ENCODE measurements at regions not wholly inside any gene's neighbourhood (a gene's known extent, or its start where the extent isn't known, plus 50 kb on each side); places are given as distances from the start of the nearest gene placed in this dataset.

GRCh38 chr15:70447928-70448698 lies 315.2 kb downstream of the UACA start:
- peak in 1 of 3 experiments; percentile 38 for DNase-seq (ENCODE audit: low read depth in 3 of 3)

- no peak for DNase-seq (ENCODE audit: low read depth in 3 of 3)
These were observed 315.8 kb downstream of the UACA start for GRCh38 chr15:70447521-70447920.

- no peak for DNase-seq (ENCODE audit: low read depth in 3 of 3)
These were observed 316.3 kb downstream of the UACA start for GRCh38 chr15:70447081-70447480.

GRCh38 chr15:70443486-70444273 lies 319.7 kb downstream of the UACA start:
- DNase-seq (ENCODE audit: low read depth in 3 of 3): no peak

- DNase-seq (ENCODE audit: low read depth in 3 of 3): no peak
These were observed 320.6 kb downstream of the UACA start for GRCh38 chr15:70442616-70443321.

GRCh38 chr15:70442211-70442610 lies 321.1 kb downstream of the UACA start:
- no peak for DNase-seq (ENCODE audit: low read depth in 3 of 3)

GRCh38 chr15:70440416-70441138 lies 322.8 kb downstream of the UACA start:
- DNase-seq (ENCODE audit: low read depth in 3 of 3): no peak

- DNase-seq (ENCODE audit: low read depth in 3 of 3): no peak
These were observed 323.5 kb downstream of the UACA start for GRCh38 chr15:70439880-70440279.

- no peak for DNase-seq (ENCODE audit: low read depth in 3 of 3)
These were observed 324.0 kb downstream of the UACA start for GRCh38 chr15:70439304-70439877.

- no peak for DNase-seq (ENCODE audit: low read depth in 3 of 3)
These were observed 324.6 kb downstream of the UACA start for GRCh38 chr15:70438776-70439175.

GRCh38 chr15:70437882-70438451 lies 325.4 kb downstream of the UACA start:
- no peak for DNase-seq (ENCODE audit: low read depth in 3 of 3)

GRCh38 chr15:70437089-70437488 lies 326.3 kb downstream of the UACA start:
- no peak for DNase-seq (ENCODE audit: low read depth in 3 of 3)

- no peak for DNase-seq (ENCODE audit: low read depth in 3 of 3)
These were observed 326.9 kb downstream of the UACA start for GRCh38 chr15:70436428-70436827.

- DNase-seq (ENCODE audit: low read depth in 3 of 3): no peak
These were observed 327.5 kb downstream of the UACA start for GRCh38 chr15:70435872-70436271.

GRCh38 chr15:70435369-70435768 lies 328.0 kb downstream of the UACA start:
- no peak for DNase-seq (ENCODE audit: low read depth in 3 of 3)

GRCh38 chr15:70433586-70434324 lies 329.6 kb downstream of the UACA start:
- no peak for DNase-seq (ENCODE audit: low read depth in 3 of 3)

- DNase-seq (ENCODE audit: low read depth in 3 of 3): no peak
These were observed 330.3 kb downstream of the UACA start for GRCh38 chr15:70432924-70433495.

- no peak for DNase-seq (ENCODE audit: low read depth in 3 of 3)
These were observed 331.5 kb downstream of the UACA start for GRCh38 chr15:70431854-70432253.

GRCh38 chr15:70430069-70430468 lies 332.4 kb upstream of the TLE3 start:
- no peak for DNase-seq (ENCODE audit: low read depth in 3 of 3)

Measured in stimulated activated CD4-positive, alpha-beta T cell treated with anti-CD3 and anti-CD28 coated beads, TNF-alpha, amount 100 ng/mL, for 24 hours (primary cell).